OCI-LY1 (cell line): ENCODE measurements at regions not wholly inside any gene's neighbourhood (a gene's known extent, or its start where the extent isn't known, plus 50 kb on each side); places are given as distances from the start of the nearest gene placed in this dataset.

Experiments
- EZH2 ChIP-seq: fragments of 200-600 bp; sonication (generic), shearing (Covaris generic); IDR thresholded peaks from 2 replicates; pipeline ENCODE4 v1.8.0; 2017; ENCODE audit warnings: borderline replicate concordance, mixed run types, mild to moderate bottlenecking, antibody characterized with exemption, low read length, moderate library complexity, mixed read lengths
- TF ChIP-seq, protein P1 (sequence below): fragments of 200-600 bp; sonication (generic), shearing (Covaris generic); IDR thresholded peaks from 2 replicates; pipeline ENCODE4 v1.5.1; 2017; ENCODE audit warnings: mild to moderate bottlenecking, antibody characterized with exemption, low read length, moderate library complexity, mixed read lengths

DNA sequence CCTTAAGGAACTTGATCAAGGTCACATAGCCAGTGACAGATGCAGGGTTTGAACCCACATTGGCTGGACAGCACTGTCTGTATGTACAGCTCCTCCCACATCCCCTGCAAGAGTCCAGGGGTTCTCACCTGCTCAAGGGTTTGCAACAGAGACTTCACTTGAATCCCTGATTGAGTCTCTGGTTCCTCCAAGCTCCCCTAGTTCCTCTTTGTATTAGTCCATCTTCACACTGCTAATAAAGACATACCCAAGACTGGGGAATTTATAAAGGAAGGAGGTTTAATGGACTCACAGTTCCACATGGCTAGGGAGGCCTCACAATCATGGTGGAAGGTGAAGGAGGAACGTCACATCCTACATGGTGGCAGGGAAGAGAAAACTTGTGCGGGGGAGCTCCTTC lies 72.8 kb upstream of the CLDN10 start:
- TF ChIP-seq, protein P1, sequence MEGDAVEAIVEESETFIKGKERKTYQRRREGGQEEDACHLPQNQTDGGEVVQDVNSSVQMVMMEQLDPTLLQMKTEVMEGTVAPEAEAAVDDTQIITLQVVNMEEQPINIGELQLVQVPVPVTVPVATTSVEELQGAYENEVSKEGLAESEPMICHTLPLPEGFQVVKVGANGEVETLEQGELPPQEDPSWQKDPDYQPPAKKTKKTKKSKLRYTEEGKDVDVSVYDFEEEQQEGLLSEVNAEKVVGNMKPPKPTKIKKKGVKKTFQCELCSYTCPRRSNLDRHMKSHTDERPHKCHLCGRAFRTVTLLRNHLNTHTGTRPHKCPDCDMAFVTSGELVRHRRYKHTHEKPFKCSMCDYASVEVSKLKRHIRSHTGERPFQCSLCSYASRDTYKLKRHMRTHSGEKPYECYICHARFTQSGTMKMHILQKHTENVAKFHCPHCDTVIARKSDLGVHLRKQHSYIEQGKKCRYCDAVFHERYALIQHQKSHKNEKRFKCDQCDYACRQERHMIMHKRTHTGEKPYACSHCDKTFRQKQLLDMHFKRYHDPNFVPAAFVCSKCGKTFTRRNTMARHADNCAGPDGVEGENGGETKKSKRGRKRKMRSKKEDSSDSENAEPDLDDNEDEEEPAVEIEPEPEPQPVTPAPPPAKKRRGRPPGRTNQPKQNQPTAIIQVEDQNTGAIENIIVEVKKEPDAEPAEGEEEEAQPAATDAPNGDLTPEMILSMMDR: no peak
- TF ChIP-seq EZH2: no peak
